H9 (cell line): ENCODE measurements at regions not wholly inside any gene's neighbourhood (a gene's known extent, or its start where the extent isn't known, plus 50 kb on each side); places are given as distances from the start of the nearest gene placed in this dataset.

ENCODE experiments used
- DNase-seq: peaks from one replicate; pipeline ENCODE4 v3.0.0-alpha.2; 2017
- H2AFZ ChIP-seq: one replicate; pipeline ENCODE4 v1.6.1; 2013; ENCODE audit warnings: mild to moderate bottlenecking, low read length, control low read depth, moderate library complexity
- H2AK5ac ChIP-seq: 2 replicates; pipeline ENCODE4 v1.6.1; 2013; ENCODE audit warnings: low read length, control low read depth, mixed read lengths; ENCODE audit not compliant: insufficient read length
- H2BK120ac ChIP-seq: one replicate; pipeline ENCODE4 v1.6.1; 2013; ENCODE audit warnings: low read depth, mild to moderate bottlenecking, low read length, control low read depth, inconsistent platforms; ENCODE audit not compliant: poor library complexity, severe bottlenecking
- H2BK12ac ChIP-seq: 2 replicates; pipeline ENCODE4 v1.6.1; 2013; ENCODE audit warnings: low read length, control low read depth, mixed read lengths, low read depth; ENCODE audit not compliant: insufficient read length
- H2BK15ac ChIP-seq: 2 replicates; pipeline ENCODE4 v1.6.1; 2013; ENCODE audit warnings: low read depth, low read length, control low read depth
- H2BK20ac ChIP-seq: one replicate; pipeline ENCODE4 v1.6.1; 2013; ENCODE audit warnings: low read depth, mild to moderate bottlenecking, low read length, control low read depth, inconsistent platforms; ENCODE audit not compliant: poor library complexity, severe bottlenecking
- H2BK5ac ChIP-seq: 2 replicates; pipeline ENCODE4 v1.6.1; 2013; ENCODE audit warnings: low read length, control low read depth, mixed read lengths; ENCODE audit not compliant: insufficient read length
- H3K14ac ChIP-seq: 2 replicates; pipeline ENCODE4 v1.6.1; 2013; ENCODE audit warnings: low read length, control low read depth; ENCODE audit not compliant: insufficient read depth
- H3K18ac ChIP-seq: 2 replicates; pipeline ENCODE4 v1.6.1; 2013; ENCODE audit warnings: low read depth, mild to moderate bottlenecking, mixed read lengths, low read length, control low read depth; ENCODE audit not compliant: insufficient read length
- H3K23ac ChIP-seq: 2 replicates; pipeline ENCODE4 v1.6.1; 2013; ENCODE audit warnings: low read length, control low read depth, mixed read lengths, low read depth; ENCODE audit not compliant: insufficient read length
- H3K23me2 ChIP-seq: 2 replicates; pipeline ENCODE4 v1.6.1; 2013; ENCODE audit warnings: low read depth, mild to moderate bottlenecking, mixed read lengths, low read length, control low read depth; ENCODE audit not compliant: insufficient read length, poor library complexity, severe bottlenecking
- H3K27ac ChIP-seq: 2 replicates; pipeline ENCODE4 v1.5.1; 2013; ENCODE audit warnings: low read length, control low read depth, mixed read lengths, low read depth; ENCODE audit not compliant: insufficient read length
- H3K27me3 ChIP-seq: 2 replicates; pipeline ENCODE4 v1.6.1; 2013; ENCODE audit warnings: low read length, control low read depth, inconsistent platforms; ENCODE audit not compliant: insufficient read depth
- H3K4ac ChIP-seq: 2 replicates; pipeline ENCODE4 v1.6.1; 2013; ENCODE audit warnings: low read depth, mild to moderate bottlenecking, control low read depth, inconsistent platforms, low read length, moderate library complexity
- H3K4me1 ChIP-seq: 2 replicates; pipeline ENCODE4 v1.6.1; 2013; ENCODE audit warnings: low read length, control low read depth, inconsistent platforms; ENCODE audit not compliant: insufficient read depth
- H3K4me2 ChIP-seq: 2 replicates; pipeline ENCODE4 v1.6.1; 2013; ENCODE audit warnings: low read length, control low read depth, mixed read lengths; ENCODE audit not compliant: insufficient read length, insufficient read depth
- H3K56ac ChIP-seq: 2 replicates; pipeline ENCODE4 v1.6.1; 2013; ENCODE audit warnings: low read depth, mild to moderate bottlenecking, mixed read lengths, low read length, control low read depth; ENCODE audit not compliant: insufficient read length
- H3K79me1 ChIP-seq: 2 replicates; pipeline ENCODE4 v1.6.1; 2013; ENCODE audit warnings: low read depth, mild to moderate bottlenecking, moderate library complexity, low read length, control low read depth, inconsistent platforms; ENCODE audit not compliant: insufficient read depth, poor library complexity, severe bottlenecking
- H3K79me2 ChIP-seq: 2 replicates; pipeline ENCODE4 v1.6.1; 2013; ENCODE audit warnings: low read length, control low read depth, inconsistent platforms; ENCODE audit not compliant: insufficient read depth
- H3K9ac ChIP-seq: 2 replicates; pipeline ENCODE4 v1.6.1; 2013; ENCODE audit warnings: low read length, control low read depth, mixed read lengths; ENCODE audit not compliant: insufficient read length; ENCODE audit errors: extremely low read depth
- H3K9me3 ChIP-seq: one replicate; pipeline ENCODE4 v1.6.1; 2013; ENCODE audit warnings: low read depth, low read length, inconsistent platforms; ENCODE audit not compliant: control insufficient read depth
- H3T11ph ChIP-seq: one replicate; pipeline ENCODE4 v1.6.1; 2013; ENCODE audit warnings: mild to moderate bottlenecking, low read length, control low read depth, inconsistent platforms
- H4K20me1 ChIP-seq: one replicate; pipeline ENCODE4 v1.6.1; 2013; ENCODE audit not compliant: control insufficient read depth, insufficient read length, insufficient read depth
- H4K5ac ChIP-seq: 2 replicates; pipeline ENCODE4 v1.6.1; 2013; ENCODE audit warnings: low read depth, mild to moderate bottlenecking, mixed read lengths, low read length, control low read depth; ENCODE audit not compliant: insufficient read length
- H4K8ac ChIP-seq: replicated peaks from 2 replicates; pipeline ENCODE4 v1.6.1; 2013; ENCODE audit warnings: low read length, control low read depth, mixed read lengths, low read depth; ENCODE audit not compliant: insufficient read length
- H4K91ac ChIP-seq: 2 replicates; pipeline ENCODE4 v1.6.1; 2013; ENCODE audit warnings: low read depth, mild to moderate bottlenecking, moderate library complexity, mixed read lengths, low read length, control low read depth; ENCODE audit not compliant: insufficient read length
- H3K27ac Mint-ChIP-seq, 3 experiments: 2 replicates in 2 of 3; 3 replicates in 1 of 3; pipeline ENCODE4 v1.8.0; 2020 to 2021; ENCODE audit warnings: mixed read lengths in 3 of 3, mild to moderate bottlenecking in 1 of 3, moderate library complexity in 1 of 3
- H3K27me3 Mint-ChIP-seq: 2 replicates; pipeline ENCODE4 v1.8.0; 2021; ENCODE audit warnings: low read depth, mild to moderate bottlenecking, moderate library complexity, mixed read lengths
- H3K36me3 Mint-ChIP-seq, 3 experiments: 2 replicates in 2 of 3; 3 replicates in 1 of 3; pipeline ENCODE4 v1.8.0; 2020 to 2021; ENCODE audit warnings: low read depth in 3 of 3, mixed read lengths in 3 of 3; ENCODE audit not compliant: insufficient read depth in 1 of 3
- H3K4me1 Mint-ChIP-seq, 2 experiments: 2 replicates each; pipeline ENCODE4 v1.8.0; 2020; ENCODE audit warnings: mixed read lengths in 2 of 2
- H3K4me3 Mint-ChIP-seq, 2 experiments: 2 replicates in 1 of 2; 3 replicates in 1 of 2; pipeline ENCODE4 v1.8.0; 2020 to 2021; ENCODE audit warnings: mild to moderate bottlenecking in 2 of 2, mixed read lengths in 2 of 2, moderate library complexity in 1 of 2
- H3K9me3 Mint-ChIP-seq, 2 experiments: 2 replicates in 1 of 2; 3 replicates in 1 of 2; pipeline ENCODE4 v1.8.0; 2020; ENCODE audit warnings: mild to moderate bottlenecking in 2 of 2, mixed read lengths in 2 of 2, moderate library complexity in 1 of 2
- CTCF ChIP-seq: fragments of 200-600 bp; sonication (generic); conservative IDR thresholded peaks from 3 replicates; pipeline ENCODE4 v1.8.0; 2021; ENCODE audit warnings: antibody characterized with exemption, mild to moderate bottlenecking
- WGBS: extraction: QIAGEN DNeasy Blood & Tissue Kit; methylation state at CpG from one replicate; pipeline ENCODE4 v1.1.7; 2013; ENCODE audit warnings: missing lambda C conversion rate, low lambda C conversion rate, mixed read lengths; ENCODE audit not compliant: insufficient read length; ENCODE audit errors: extremely low coverage; 5-methylcytosine and 5-hydroxymethylcytosine counted together

GRCh38 chr1:80837066-80837465 lies 963.7 kb upstream of the ADGRL2 start:
- H3K9ac ChIP-seq = no peak overlapping the region
- DNase-seq = no peak
- WGBS = no CpG with 5 or more reads among the region's 2 CpGs
- no peak overlapping the region for H3K56ac ChIP-seq
- H2BK5ac ChIP-seq = no peak overlapping the region
- H3K27ac ChIP-seq = no peak overlapping the region
- Mint-ChIP-seq H3K4me1 (peaks cover 5 to 13% of the 10 kb centered on the region in 2 experiments), H3K27me3 (no peaks in the 10 kb centered on the region), H3K4me3 (no peak overlapping the region), H3K36me3 (peaks cover 4 to 10% (median 8%) of the 10 kb centered on the region in 3 experiments; a peak in 6 of 7 replicates), H3K27ac (no peak overlapping the region), H3K9me3 (peaks cover 12 to 13% of the 10 kb centered on the region in 2 experiments)
- no peaks in the 10 kb centered on the region for H4K20me1 ChIP-seq
- no peaks in the 10 kb centered on the region for H3K79me1 ChIP-seq
- no peak overlapping the region for H4K8ac ChIP-seq
- H3K23ac ChIP-seq = no peak overlapping the region
- no peaks in the 10 kb centered on the region for H3K23me2 ChIP-seq
- H3K4me1 ChIP-seq = no peaks in the 10 kb centered on the region; the same call in 1 of the 2 replicates
- no peak overlapping the region for H3K4ac ChIP-seq
- H4K91ac ChIP-seq = no peak overlapping the region
- no peak overlapping the region for H4K5ac ChIP-seq
- H3K27me3 ChIP-seq = no peaks in the 10 kb centered on the region
- H2BK15ac ChIP-seq = no peak overlapping the region
- H2AK5ac ChIP-seq = no peak overlapping the region
- H3K18ac ChIP-seq = no peak overlapping the region
- no peak overlapping the region for H2BK120ac ChIP-seq
- no peaks in the 10 kb centered on the region for H3K9me3 ChIP-seq
- no peak overlapping the region for H2AFZ ChIP-seq
- no peak overlapping the region for H3K4me2 ChIP-seq
- no peak overlapping the region for H2BK12ac ChIP-seq
- no peak overlapping the region for H2BK20ac ChIP-seq
- no peaks in the 10 kb centered on the region for H3K79me2 ChIP-seq
- no peak overlapping the region for H3T11ph ChIP-seq
- H3K14ac ChIP-seq = no peak overlapping the region
- no peak for TF ChIP-seq CTCF
